HEK293 (cell line): ENCODE measurements at regions not wholly inside any gene's neighbourhood (a gene's known extent, or its start where the extent isn't known, plus 50 kb on each side); places are given as distances from the start of the nearest gene placed in this dataset.

Source experiments
- CTCF ChIA-PET: fragments of 350-600 bp; formaldehyde crosslinking; extraction: SDS; loops from one replicate; lab custom pipeline; 2021; ENCODE audit warnings: antibody characterized with exemption; lab: Yijun Ruan, JAX
- POLR2A ChIA-PET: fragments of 300-600 bp; formaldehyde crosslinking; extraction: SDS; loops from one replicate; lab custom pipeline; 2020; ENCODE audit warnings: antibody characterized with exemption, inconsistent platforms; lab: Yijun Ruan, JAX
- H3K27ac ChIP-seq: fragments of 200-500 bp; sonication (Bioruptor generic); 2 replicates; pipeline ENCODE4 v1.5.1; 2014; ENCODE audit warnings: low read depth, low read length, control low read depth, inconsistent platforms; ENCODE audit errors: extremely low read depth
- H3K36me3 ChIP-seq, 2 experiments: fragments of 200-500 bp in 1 of 2; sonication (Bioruptor generic) in 1 of 2; 1 replicate in 1 of 2; 2 replicates in 1 of 2; pipeline ENCODE4 v1.5.1; 2014 to 2017; ENCODE audit warnings: inconsistent platforms in 2 of 2, low read length in 2 of 2; ENCODE audit not compliant: control insufficient read depth in 2 of 2, insufficient read depth in 1 of 2
- H3K4me1 ChIP-seq: fragments of 200-500 bp; sonication (Bioruptor generic); 2 replicates; pipeline ENCODE4 v1.5.1; 2014; ENCODE audit warnings: mild to moderate bottlenecking, low read length, inconsistent platforms; ENCODE audit not compliant: control insufficient read depth, insufficient read depth
- H3K4me3 ChIP-seq: 2 replicates; pipeline ENCODE4 v1.5.1; 2011; ENCODE audit warnings: low read depth, mild to moderate bottlenecking, control low read depth, low read length, moderate library complexity
- H3K9me3 ChIP-seq: fragments of 200-500 bp; sonication (Bioruptor generic); 2 replicates; pipeline ENCODE4 v1.5.1; 2014; ENCODE audit warnings: low read depth, low read length, inconsistent platforms; ENCODE audit not compliant: control insufficient read depth, insufficient read depth
- FEZF1 ChIP-seq: fragments of 450-650 bp; formaldehyde crosslinking; IDR thresholded peaks from 2 replicates; pipeline ENCODE4 v1.5.1; 2016; ENCODE audit warnings: missing biosample characterization, missing genetic modification characterization
- KLF10 ChIP-seq: fragments of 450-650 bp; IDR thresholded peaks from 2 replicates; pipeline ENCODE4 v1.5.1; 2018; ENCODE audit warnings: missing biosample characterization, mild to moderate bottlenecking, missing genetic modification characterization
- OVOL3 ChIP-seq: fragments of 450-650 bp; formaldehyde crosslinking; IDR thresholded peaks from 2 replicates; pipeline ENCODE4 v1.5.1; 2016; ENCODE audit warnings: missing biosample characterization, missing genetic modification characterization
- REST ChIP-seq: fragments of 450-650 bp; formaldehyde crosslinking; IDR thresholded peaks from 2 replicates; pipeline ENCODE4 v1.5.1; 2016; ENCODE audit warnings: missing biosample characterization, missing genetic modification characterization
- SALL2 ChIP-seq: fragments of 450-650 bp; formaldehyde crosslinking; IDR thresholded peaks from 2 replicates; pipeline ENCODE4 v1.5.0; 2017; ENCODE audit warnings: missing biosample characterization, mild to moderate bottlenecking, missing genetic modification characterization, borderline replicate concordance
- SP7 ChIP-seq: fragments of 450-650 bp; formaldehyde crosslinking; IDR thresholded peaks from 2 replicates; pipeline ENCODE4 v1.5.1; 2016; ENCODE audit warnings: missing biosample characterization, missing genetic modification characterization
- TRIM28 ChIP-seq: IDR thresholded peaks from 2 replicates; pipeline ENCODE4 v1.6.1; 2011; ENCODE audit warnings: low read length, control low read depth, borderline replicate concordance
- TSHZ1 ChIP-seq: fragments of 450-650 bp; formaldehyde crosslinking; IDR thresholded peaks from 2 replicates; pipeline ENCODE4 v1.5.1; 2016; ENCODE audit warnings: missing biosample characterization, missing genetic modification characterization, borderline replicate concordance
- ZBTB21 ChIP-seq: fragments of 450-650 bp; formaldehyde crosslinking; IDR thresholded peaks from 2 replicates; pipeline ENCODE4 v1.5.1; 2017; ENCODE audit warnings: missing biosample characterization, missing genetic modification characterization
- ZFHX2 ChIP-seq: fragments of 450-650 bp; formaldehyde crosslinking; conservative IDR thresholded peaks from 2 replicates; pipeline ENCODE4 v1.5.1; 2016; ENCODE audit warnings: missing biosample characterization, missing genetic modification characterization
- ZNF10 ChIP-seq: fragments of 450-650 bp; formaldehyde crosslinking; IDR thresholded peaks from 2 replicates; pipeline ENCODE4 v1.5.1; 2017; ENCODE audit warnings: missing biosample characterization, missing genetic modification characterization
- ZNF148 ChIP-seq: fragments of 450-650 bp; formaldehyde crosslinking; IDR thresholded peaks from 2 replicates; pipeline ENCODE4 v1.5.0; 2017; ENCODE audit warnings: missing biosample characterization, missing genetic modification characterization, borderline replicate concordance
- ZNF174 ChIP-seq: fragments of 450-650 bp; formaldehyde crosslinking; IDR thresholded peaks from 2 replicates; pipeline ENCODE4 v1.5.0; 2017; ENCODE audit warnings: missing biosample characterization, mild to moderate bottlenecking, missing genetic modification characterization
- ZNF426 ChIP-seq: fragments of 450-650 bp; formaldehyde crosslinking; IDR thresholded peaks from 2 replicates; pipeline ENCODE4 v1.5.1; 2017; ENCODE audit warnings: missing biosample characterization, missing genetic modification characterization, mild to moderate bottlenecking, inconsistent platforms, moderate library complexity
- ZNF658 ChIP-seq: fragments of 450-650 bp; formaldehyde crosslinking; IDR thresholded peaks from 2 replicates; pipeline ENCODE4; 2016; ENCODE audit warnings: missing biosample characterization, missing genetic modification characterization
- ZNF704 ChIP-seq: fragments of 450-650 bp; formaldehyde crosslinking; IDR thresholded peaks from 2 replicates; pipeline ENCODE4 v1.5.1; 2016; ENCODE audit warnings: missing biosample characterization, missing genetic modification characterization

GRCh38 chr5:138692370-138692769 is 60.9 kb upstream of the CTNNA1 start (continued):
- TF ChIP-seq REST (tag by site-specific recombination) (no peak), SP7 (no peak), ZNF10 (no peak), ZBTB21 (tag by site-specific recombination) (no peak), ZNF174 (tag by site-specific recombination) (no peak)

GRCh38 chr5:138686668-138687067 is 66.6 kb upstream of the CTNNA1 start:
- Histone ChIP-seq H3K27ac (no peak overlapping the region), H3K9me3 (no peaks in the 10 kb centered on the region), H3K4me1 (no peaks in the 10 kb centered on the region), H3K36me3 (no peaks in the 10 kb centered on the region; a peak in 1 of 3 replicates)
- POLR2A ChIA-PET = no interaction called here
- TF ChIP-seq SP7 (no peak), ZNF658 (tag by site-specific recombination) (no peak), FEZF1 (tag by site-specific recombination) (no peak), TSHZ1 (tag by site-specific recombination) (no peak), ZNF426 (tag by site-specific recombination) (no peak), ZFHX2 (tag by site-specific recombination) (no peak), KLF10 (tag by site-specific recombination) (no peak), SALL2 (tag by site-specific recombination) (no peak), ZNF148 (tag by site-specific recombination) (no peak), OVOL3 (tag by site-specific recombination) (no peak), ZNF704 (tag by site-specific recombination) (no peak), TRIM28 (no peak)
- TF ChIP-seq, all 188 proteins: peak for 0
- no peak overlapping the region for H3K4me3 ChIP-seq
- CTCF ChIA-PET = interaction anchor here (0.7 kb wide), 1 partner anchor 609 kb away, joined by 3 read pairs; no protein-coding TSS in a partner anchor
